CD4-positive, alpha-beta memory T cell (primary cell): ENCODE measurements at regions not wholly inside any gene's neighbourhood (a gene's known extent, or its start where the extent isn't known, plus 50 kb on each side); places are given as distances from the start of the nearest gene placed in this dataset.

ENCODE experiments used
- CTCF ChIA-PET: fragments of 350-600 bp; sonication (Branson Sonifier 250); formaldehyde crosslinking; loops from one replicate; lab custom pipeline; 2021; ENCODE audit warnings: inconsistent platforms; ENCODE audit not compliant: partially characterized antibody; lab: Charles Lee
- POLR2A ChIA-PET: fragments of 350-600 bp; sonication (Branson Sonifier 250); formaldehyde crosslinking; loops from one replicate; lab custom pipeline; 2021; ENCODE audit not compliant: partially characterized antibody; lab: Charles Lee
- DNase-seq, 5 donors: peaks; one replicate each; pipeline versions ENCODE4 v3.0.0 to v3.0.0-alpha.2; 2020 to 2022; ENCODE audit warnings: mixed read lengths in 1 of 5
- H3K27ac ChIP-seq: one replicate; pipeline ENCODE4 v1.7.0; 2013; ENCODE audit warnings: low read depth, low read length
- H3K27me3 ChIP-seq: 2 replicates; pipeline ENCODE4 v1.7.0; 2013; ENCODE audit warnings: mild to moderate bottlenecking, low read length, moderate library complexity; ENCODE audit not compliant: insufficient read depth
- H3K36me3 ChIP-seq: 2 replicates; pipeline ENCODE4 v1.7.0; 2013; ENCODE audit warnings: mild to moderate bottlenecking, low read length, moderate library complexity; ENCODE audit not compliant: insufficient read depth
- H3K4me1 ChIP-seq: 2 replicates; pipeline ENCODE4 v1.7.0; 2013; ENCODE audit warnings: mild to moderate bottlenecking, low read length, moderate library complexity; ENCODE audit not compliant: insufficient read depth
- H3K4me3 ChIP-seq, 2 donors: one replicate each; pipeline ENCODE4 v1.7.0; 2013; ENCODE audit warnings: low read length in 2 of 2, mild to moderate bottlenecking in 1 of 2
- H3K9me3 ChIP-seq, 2 donors: one replicate each; pipeline ENCODE4 v1.7.0; 2013; ENCODE audit warnings: low read length in 2 of 2, control low read depth in 1 of 2; ENCODE audit not compliant: control insufficient read depth in 1 of 2
- H3K27ac Mint-ChIP-seq, 7 donors: one replicate each; pipeline ENCODE4 v1.8.0; 2020 to 2021; ENCODE audit warnings: mixed read lengths in 7 of 7, mild to moderate bottlenecking in 6 of 7, inconsistent platforms in 3 of 7, moderate library complexity in 3 of 7
- H3K27me3 Mint-ChIP-seq, 2 donors: one replicate each; pipeline ENCODE4 v1.8.0; 2020 to 2021; ENCODE audit warnings: mixed read lengths in 2 of 2
- H3K36me3 Mint-ChIP-seq, 2 donors: one replicate each; pipeline ENCODE4 v1.8.0; 2020 to 2021; ENCODE audit warnings: mixed read lengths in 2 of 2, inconsistent platforms in 1 of 2, mild to moderate bottlenecking in 1 of 2
- H3K4me1 Mint-ChIP-seq, 4 donors: one replicate each; pipeline ENCODE4 v1.8.0; 2020 to 2021; ENCODE audit warnings: mixed read lengths in 4 of 4, mild to moderate bottlenecking in 1 of 4
- H3K4me3 Mint-ChIP-seq, 8 donors: one replicate each; pipeline ENCODE4 v1.8.0; 2020 to 2021; ENCODE audit warnings: mixed read lengths in 8 of 8, mild to moderate bottlenecking in 7 of 8, moderate library complexity in 6 of 8, inconsistent platforms in 3 of 8
- H3K9me3 Mint-ChIP-seq, 8 donors: one replicate each; pipeline ENCODE4 v1.8.0; 2020 to 2021; ENCODE audit warnings: mixed read lengths in 8 of 8, mild to moderate bottlenecking in 5 of 8, inconsistent platforms in 3 of 8, moderate library complexity in 1 of 8
- intact Hi-C: fragments of 100-400 bp; cut with micrococcal nuclease; formaldehyde crosslinking; loops from one replicate; pipeline ENCODE4 v1.15.1; 2023

DNA sequence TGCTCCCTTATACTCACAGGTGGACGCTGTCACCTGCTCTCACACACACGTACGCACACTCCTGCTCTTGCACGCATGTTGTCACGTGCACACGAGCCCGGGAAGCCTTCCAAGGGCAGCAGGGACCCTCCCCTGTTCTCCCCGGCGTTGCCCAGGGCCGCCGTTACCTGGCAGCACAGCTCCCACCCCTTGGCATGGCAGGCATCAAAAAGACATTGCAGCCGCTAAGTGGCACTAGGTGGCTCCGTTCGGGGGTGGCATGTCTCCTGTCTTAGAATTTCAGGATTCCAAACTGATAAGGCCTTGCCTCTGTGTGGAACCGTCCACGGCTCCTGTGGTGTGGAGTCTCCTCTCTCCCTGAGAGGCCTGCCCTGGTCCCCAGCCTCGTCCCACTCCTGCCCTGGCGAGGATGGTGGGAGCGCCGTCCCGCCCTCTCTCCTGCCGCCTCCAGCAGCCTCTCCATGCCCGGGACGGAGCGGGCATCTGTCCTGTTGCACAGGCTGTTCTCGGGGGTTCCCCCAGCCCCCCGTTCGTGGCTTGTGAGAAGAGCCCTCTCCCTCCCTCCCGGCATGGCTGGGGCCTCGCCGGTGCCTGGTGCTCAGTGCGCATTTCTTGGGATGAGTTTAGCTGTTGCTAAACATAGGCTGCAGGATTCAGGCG, 126.7 kb upstream of the GSE1 start:
- H3K4me3 Mint-ChIP-seq = no peak overlapping the region
- POLR2A ChIA-PET = no interaction called here
- no peaks in the 10 kb centered on the region for H3K4me1 ChIP-seq
- intact Hi-C loops = no loop called here
- H3K27ac ChIP-seq = no peak overlapping the region
- H3K4me1 Mint-ChIP-seq = no peaks in the 10 kb centered on the region
- CTCF ChIA-PET = no interaction called here
- no peaks in the 10 kb centered on the region for H3K36me3 ChIP-seq
- H3K27ac Mint-ChIP-seq = no peak overlapping the region
- peaks cover 0 to 2% (median 0%) of the 10 kb centered on the region in 8 donors for H3K9me3 Mint-ChIP-seq
- no peak for DNase-seq
- H3K36me3 Mint-ChIP-seq = no peaks in the 10 kb centered on the region
- no peaks in the 10 kb centered on the region for H3K27me3 ChIP-seq
- H3K9me3 ChIP-seq = no peaks in the 10 kb centered on the region
- H3K27me3 Mint-ChIP-seq = no peaks in the 10 kb centered on the region
- no peak overlapping the region for H3K4me3 ChIP-seq

DNA sequence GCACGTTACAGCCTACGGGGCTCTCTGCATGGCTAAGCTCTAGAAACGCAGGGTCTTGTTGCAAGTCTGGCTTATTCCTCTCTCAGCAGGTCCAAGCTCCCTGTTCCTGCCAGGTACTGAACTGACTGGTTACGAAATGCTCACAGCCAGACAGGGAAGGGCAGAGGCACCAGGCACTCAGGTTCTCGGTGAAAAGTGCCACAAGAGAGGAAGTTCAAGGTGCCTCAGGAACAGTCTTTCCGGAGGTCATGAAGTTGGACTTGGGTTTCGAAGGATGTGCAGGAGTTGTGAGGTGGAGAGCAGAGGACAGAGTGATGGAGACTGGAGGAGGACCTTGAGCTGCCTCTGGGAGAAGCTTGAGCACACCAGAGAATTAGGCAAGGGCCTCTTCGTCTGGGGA, 124.7 kb upstream of the GSE1 start:
- Histone ChIP-seq H3K4me3 (no peak overlapping the region), H3K9me3 (no peaks in the 10 kb centered on the region), H3K27ac (no peak overlapping the region), H3K36me3 (no peaks in the 10 kb centered on the region), H3K27me3 (no peaks in the 10 kb centered on the region), H3K4me1 (no peaks in the 10 kb centered on the region)
- ChIA-PET CTCF (interaction anchor here (1.0 to 1.3 kb wide), 3 partner anchors 9 to 127 kb away, joined by 3 to 4 read pairs (median 3); no protein-coding TSS in a partner anchor), POLR2A (no interaction called here)
- no peak for DNase-seq
- Mint-ChIP-seq H3K4me1 (no peaks in the 10 kb centered on the region), H3K36me3 (no peaks in the 10 kb centered on the region), H3K27ac (peak overlapping the region in 1 of 7 donors; percentile 68), H3K4me3 (no peak overlapping the region), H3K9me3 (peaks cover 0 to 2% (median 0%) of the 10 kb centered on the region in 8 donors), H3K27me3 (no peaks in the 10 kb centered on the region)
- intact Hi-C loops = no loop called here

DNA sequence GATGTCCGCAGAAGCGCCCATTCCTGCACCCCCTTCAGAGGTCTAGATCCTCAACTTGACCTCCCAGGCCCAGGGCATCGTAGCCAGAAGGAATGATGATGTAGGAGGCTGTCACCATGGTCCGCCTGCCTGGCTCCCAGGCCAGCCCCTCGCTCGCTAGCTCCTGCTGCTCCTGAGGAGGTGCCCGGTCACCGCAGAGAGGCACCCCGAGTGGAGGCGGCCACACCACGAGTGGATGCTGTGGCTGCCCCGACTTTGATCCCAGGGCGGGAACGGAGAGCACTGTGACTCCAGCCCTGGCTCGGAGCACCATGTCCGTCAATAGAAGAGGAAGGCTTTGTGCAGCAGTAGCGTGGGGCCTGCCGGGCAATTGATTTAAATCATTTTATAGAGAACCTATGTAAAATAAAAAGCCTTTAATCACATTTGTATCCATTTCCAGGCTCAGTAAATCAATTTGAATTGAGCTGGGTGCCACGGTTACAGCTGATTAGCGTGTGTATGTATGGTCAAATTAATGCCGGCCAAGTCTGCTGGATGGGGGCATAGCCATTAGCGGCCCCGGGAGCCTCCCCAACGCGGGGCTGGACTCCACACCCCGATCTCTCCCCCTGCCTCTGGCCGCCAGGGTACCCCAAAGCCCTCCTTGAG, 122.6 kb upstream of the GSE1 start:
- no peaks in the 10 kb centered on the region for H3K36me3 ChIP-seq
- H3K27me3 ChIP-seq = no peaks in the 10 kb centered on the region
- H3K4me3 ChIP-seq = no peak overlapping the region
- H3K27me3 Mint-ChIP-seq = no peaks in the 10 kb centered on the region
- DNase-seq = no peak
- intact Hi-C loops = loop anchor here (1.0 kb wide), 1 partner anchor 120 kb away; no protein-coding TSS in a partner anchor
- H3K27ac Mint-ChIP-seq = no peak overlapping the region
- H3K9me3 Mint-ChIP-seq = peaks cover 0 to 2% (median 0%) of the 10 kb centered on the region in 8 donors
- no peaks in the 10 kb centered on the region for H3K36me3 Mint-ChIP-seq
- H3K27ac ChIP-seq = no peak overlapping the region
- ChIA-PET CTCF (interaction anchor here (1.0 to 2.8 kb wide), 9 partner anchors 9 to 125 kb away, joined by 3 to 17 read pairs (median 4); no protein-coding TSS in a partner anchor), POLR2A (interaction anchor here (0.8 to 1.1 kb wide), 2 partner anchors 42 to 64 kb away, joined by 3 read pairs; no protein-coding TSS in a partner anchor)
- H3K9me3 ChIP-seq = no peaks in the 10 kb centered on the region
- no peak overlapping the region for H3K4me3 Mint-ChIP-seq
- H3K4me1 ChIP-seq = no peaks in the 10 kb centered on the region
- no peaks in the 10 kb centered on the region for H3K4me1 Mint-ChIP-seq

DNA sequence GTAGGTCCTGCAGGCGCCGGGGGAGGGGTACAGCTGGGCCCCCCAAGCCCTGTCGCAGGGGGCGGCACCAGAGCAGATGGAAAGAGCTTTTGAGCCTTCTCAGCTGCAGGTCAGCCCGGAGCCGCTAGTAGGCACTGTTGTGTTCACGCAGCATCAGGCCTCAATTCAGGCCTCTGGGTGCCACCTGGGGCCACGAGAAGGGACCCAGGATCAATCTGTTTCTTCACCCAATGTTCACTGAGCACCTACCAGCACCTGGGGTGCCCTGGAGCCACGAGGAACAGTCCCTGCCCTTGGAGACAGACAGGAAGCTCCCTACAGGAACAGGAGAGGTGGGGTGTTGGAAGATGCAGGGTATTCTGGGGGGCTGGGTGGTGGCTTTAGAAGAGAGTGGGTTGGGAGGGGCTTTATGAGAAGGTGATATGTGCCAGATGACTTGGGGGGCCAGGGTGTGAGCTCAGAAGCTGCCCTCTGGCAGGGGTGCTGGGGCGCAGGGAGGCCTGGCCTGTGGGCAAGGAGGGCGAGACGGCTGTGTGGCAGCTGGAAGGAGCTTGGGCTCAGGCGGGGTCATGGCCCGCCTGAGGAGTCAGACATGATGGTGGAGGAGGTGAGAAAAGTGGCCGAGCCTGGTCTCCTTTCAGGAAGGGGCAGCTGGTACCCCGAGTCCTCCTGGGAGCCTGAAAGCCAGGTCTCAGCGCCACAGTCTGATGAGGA, 121.9 kb upstream of the GSE1 start:
- peak in 4 of 5 donors; percentile 11 to 33 (median 24) for DNase-seq
- Mint-ChIP-seq H3K4me1 (no peaks in the 10 kb centered on the region), H3K4me3 (no peak overlapping the region), H3K27me3 (no peaks in the 10 kb centered on the region), H3K36me3 (no peaks in the 10 kb centered on the region), H3K27ac (no peak overlapping the region), H3K9me3 (peaks cover 0 to 2% (median 0%) of the 10 kb centered on the region in 8 donors)
- H3K4me1 ChIP-seq = no peaks in the 10 kb centered on the region
- POLR2A ChIA-PET = interaction anchor here (0.8 to 1.1 kb wide), 2 partner anchors 43 to 64 kb away, joined by 3 read pairs; no protein-coding TSS in a partner anchor
- no peaks in the 10 kb centered on the region for H3K27me3 ChIP-seq
- H3K36me3 ChIP-seq = no peaks in the 10 kb centered on the region
- H3K4me3 ChIP-seq = no peak overlapping the region
- H3K27ac ChIP-seq = no peak overlapping the region
- intact Hi-C loops = loop anchor here (1.0 kb wide), 1 partner anchor 119 kb away; no protein-coding TSS in a partner anchor
- H3K9me3 ChIP-seq = no peaks in the 10 kb centered on the region
- CTCF ChIA-PET = interaction anchor here (1.0 to 2.8 kb wide), 9 partner anchors 10 to 125 kb away, joined by 3 to 17 read pairs (median 4); no protein-coding TSS in a partner anchor

DNA sequence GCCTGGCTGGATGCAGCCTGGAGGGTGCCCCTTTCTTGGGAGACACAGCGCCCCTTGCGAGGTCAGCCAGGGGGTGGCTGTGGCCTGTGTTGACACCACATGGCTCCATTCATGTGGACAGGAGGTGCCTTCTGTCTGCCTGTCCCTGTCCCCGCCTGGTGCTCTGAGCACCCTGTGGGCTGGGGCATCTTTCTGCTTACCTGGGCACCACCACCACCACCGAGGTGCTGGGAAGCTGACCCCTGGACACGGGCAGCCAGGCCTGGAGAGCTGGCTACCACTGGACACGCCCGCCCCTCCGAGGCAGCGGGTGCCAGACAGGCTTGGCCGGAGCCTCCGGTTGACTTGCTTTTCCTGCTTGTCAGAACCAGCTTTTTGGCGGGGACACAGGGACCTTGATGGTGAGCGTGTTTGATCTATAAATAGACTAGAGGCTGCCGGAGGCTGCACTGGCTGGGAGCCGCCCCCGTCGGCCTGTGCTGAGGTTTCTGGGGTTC, 121.3 kb upstream of the GSE1 start:
- CTCF ChIA-PET = interaction anchor here (1.2 to 2.8 kb wide), 6 partner anchors 12 to 124 kb away, joined by 3 to 17 read pairs (median 8); no protein-coding TSS in a partner anchor
- Histone ChIP-seq H3K36me3 (no peaks in the 10 kb centered on the region), H3K9me3 (no peaks in the 10 kb centered on the region), H3K27ac (no peak overlapping the region), H3K4me3 (no peak overlapping the region), H3K27me3 (no peaks in the 10 kb centered on the region), H3K4me1 (no peaks in the 10 kb centered on the region)
- Mint-ChIP-seq H3K27ac (no peak overlapping the region), H3K4me3 (no peak overlapping the region), H3K36me3 (no peaks in the 10 kb centered on the region), H3K27me3 (no peaks in the 10 kb centered on the region), H3K4me1 (no peaks in the 10 kb centered on the region), H3K9me3 (peaks cover 0 to 2% (median 0%) of the 10 kb centered on the region in 8 donors)
- DNase-seq = no peak
- POLR2A ChIA-PET = interaction anchor here (1.1 kb wide), 1 partner anchor 63 kb away, joined by 3 read pairs; no protein-coding TSS in a partner anchor
- intact Hi-C loops = loop anchor here (1.0 kb wide), 1 partner anchor 118 kb away; no protein-coding TSS in a partner anchor

DNA sequence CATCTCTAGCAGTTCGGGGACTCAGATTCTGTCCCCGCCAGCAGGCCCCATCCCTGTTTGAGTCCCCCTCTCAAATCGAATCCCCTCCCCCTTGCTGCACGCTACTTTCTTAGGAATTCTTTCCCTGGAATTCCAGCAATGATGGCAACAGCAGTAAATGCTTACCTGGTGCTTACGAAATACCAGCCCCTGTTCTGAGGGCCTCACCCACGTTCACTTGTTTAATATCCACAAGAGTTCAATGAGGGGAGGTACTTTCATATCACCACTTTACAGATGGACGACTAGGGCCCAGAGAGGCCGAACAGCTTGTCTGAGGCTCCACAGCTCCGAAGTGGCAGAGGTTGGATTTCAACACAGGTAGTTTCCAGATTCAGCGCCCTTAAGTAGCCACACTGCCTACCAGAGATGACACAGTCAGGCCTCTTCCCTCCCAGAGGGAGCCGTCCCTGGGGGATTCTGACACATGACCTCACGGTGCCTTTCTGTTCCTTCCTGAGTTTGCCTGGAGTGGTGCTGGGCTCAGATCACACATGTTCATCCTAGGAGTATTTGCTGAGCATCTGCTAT, 120.7 kb upstream of the GSE1 start:
- Histone ChIP-seq H3K27ac (no peak overlapping the region), H3K9me3 (no peaks in the 10 kb centered on the region), H3K4me1 (no peaks in the 10 kb centered on the region), H3K36me3 (no peaks in the 10 kb centered on the region), H3K4me3 (no peak overlapping the region), H3K27me3 (no peaks in the 10 kb centered on the region)
- H3K9me3 Mint-ChIP-seq = peaks cover 0 to 2% (median 0%) of the 10 kb centered on the region in 8 donors
- no peak for DNase-seq
- H3K27me3 Mint-ChIP-seq = no peaks in the 10 kb centered on the region
- H3K4me1 Mint-ChIP-seq = no peaks in the 10 kb centered on the region
- CTCF ChIA-PET = interaction anchor here (1.3 to 2.8 kb wide), 4 partner anchors 61 to 124 kb away, joined by 3 to 17 read pairs (median 10); no protein-coding TSS in a partner anchor
- POLR2A ChIA-PET = interaction anchor here (1.1 kb wide), 1 partner anchor 61 kb away, joined by 3 read pairs; no protein-coding TSS in a partner anchor
- no peaks in the 10 kb centered on the region for H3K36me3 Mint-ChIP-seq
- H3K27ac Mint-ChIP-seq = peak overlapping the region in 1 of 7 donors; percentile 66
- no peak overlapping the region for H3K4me3 Mint-ChIP-seq
- intact Hi-C loops = no loop called here
